H1 (cell line): ENCODE measurements at regions not wholly inside any gene's neighbourhood (a gene's known extent, or its start where the extent isn't known, plus 50 kb on each side); places are given as distances from the start of the nearest gene placed in this dataset.

ENCODE experiments used
- CTCF ChIA-PET: fragments of 300-600 bp; sonication (Branson Sonifier 250); formaldehyde crosslinking; loops from one replicate; lab custom pipeline; 2021; ENCODE audit not compliant: partially characterized antibody; lab: Charles Lee
- POLR2A ChIA-PET: fragments of 300-600 bp; sonication (Branson Sonifier 250); formaldehyde crosslinking; loops from one replicate; lab custom pipeline; 2021; ENCODE audit warnings: inconsistent platforms; ENCODE audit not compliant: partially characterized antibody; lab: Charles Lee
- DNase-seq, 2 experiments: peaks; one replicate each; pipeline versions ENCODE4 v3.0.0 to v3.0.0-alpha.2; 2010 to 2022; ENCODE audit warnings: low spot score in 2 of 2, low read depth in 1 of 2, mixed read lengths in 1 of 2
- FAIRE-seq: peaks from 2 replicates; lab custom pipeline; 2011; peaks lifted over from hg19 to GRCh38; lab: Jason Lieb, UNC
- H2AFZ ChIP-seq: 2 replicates; pipeline ENCODE4 v1.8.1; 2012; ENCODE audit warnings: low read length, inconsistent platforms
- H2AK5ac ChIP-seq: 2 replicates; pipeline ENCODE4 v1.6.1; 2013; ENCODE audit warnings: low read depth, low read length
- H2BK120ac ChIP-seq: replicated peaks from 2 replicates; pipeline ENCODE3; 2013; ENCODE audit warnings: low read depth, low read length, inconsistent platforms
- H2BK12ac ChIP-seq: 2 replicates; pipeline ENCODE4 v1.6.1; 2013; ENCODE audit warnings: low read depth, low read length
- H2BK15ac ChIP-seq: 2 replicates; pipeline ENCODE4 v1.6.1; 2013; ENCODE audit warnings: low read length
- H2BK20ac ChIP-seq: 2 replicates; pipeline ENCODE4 v1.6.1; 2013; ENCODE audit warnings: low read length
- H2BK5ac ChIP-seq: 2 replicates; pipeline ENCODE4 v1.6.1; 2013; ENCODE audit warnings: low read depth, low read length
- H3K14ac ChIP-seq: 2 replicates; pipeline ENCODE4 v1.6.1; 2013; ENCODE audit warnings: inconsistent platforms; ENCODE audit not compliant: insufficient read length
- H3K18ac ChIP-seq: 2 replicates; pipeline ENCODE4 v1.6.1; 2013; ENCODE audit warnings: low read length; ENCODE audit errors: extremely low read depth
- H3K23ac ChIP-seq: 2 replicates; pipeline ENCODE4 v1.6.1; 2013; ENCODE audit warnings: inconsistent platforms; ENCODE audit not compliant: insufficient read length
- H3K23me2 ChIP-seq: 2 replicates; pipeline ENCODE4 v1.6.1; 2013; ENCODE audit warnings: low read depth, low read length
- H3K27ac ChIP-seq: 2 replicates; pipeline ENCODE4 v1.6.1; 2011; ENCODE audit warnings: low read depth, low read length, inconsistent platforms
- H3K27me3 ChIP-seq, 4 experiments: replicated peaks in 1 of 4; 1 replicate in 1 of 4; 2 replicates in 3 of 4; pipeline versions ENCODE4 v1.6.1 to v1.8.1; 2011 to 2013; ENCODE audit warnings: low read length in 3 of 4, mild to moderate bottlenecking in 3 of 4, inconsistent platforms in 2 of 4, mixed read lengths in 2 of 4, moderate library complexity in 1 of 4; ENCODE audit not compliant: control insufficient read depth in 3 of 4, insufficient read depth in 3 of 4; ENCODE audit errors: extremely low read depth in 1 of 4
- H3K36me3 ChIP-seq, 4 experiments: 2 replicates each; pipeline versions ENCODE4 v1.6.1 to v1.8.1; 2011 to 2013; ENCODE audit warnings: mild to moderate bottlenecking in 4 of 4, low read length in 3 of 4, moderate library complexity in 2 of 4, control low read depth in 1 of 4, inconsistent platforms in 1 of 4; ENCODE audit not compliant: insufficient read depth in 4 of 4, control insufficient read depth in 2 of 4
- H3K4ac ChIP-seq: replicated peaks from 2 replicates; pipeline ENCODE3; 2013; ENCODE audit warnings: low read length, low read depth, mixed read lengths, inconsistent platforms; ENCODE audit not compliant: insufficient read length
- H3K4me1 ChIP-seq, 4 experiments: replicated peaks in 1 of 4; 1 replicate in 1 of 4; 2 replicates in 3 of 4; pipeline versions ENCODE4 v1.6.1 to v1.8.1; 2011 to 2013; ENCODE audit warnings: low read length in 3 of 4, inconsistent platforms in 2 of 4, mixed read lengths in 1 of 4; ENCODE audit not compliant: insufficient read depth in 4 of 4, control insufficient read depth in 3 of 4
- H3K4me2 ChIP-seq, 2 experiments: 2 replicates each; pipeline versions ENCODE4 v1.6.1 to v1.8.1; 2011 to 2013; ENCODE audit warnings: low read depth in 2 of 2, low read length in 2 of 2, control low read depth in 1 of 2, inconsistent platforms in 1 of 2, mild to moderate bottlenecking in 1 of 2; ENCODE audit not compliant: insufficient read depth in 1 of 2
- H3K4me3 ChIP-seq, 4 experiments: fragments of 200-600, 300-600 bp in 1 of 4; sonication (generic), shearing (Covaris generic), sonication (Bioruptor Twin) in 1 of 4; 2 replicates each; pipeline versions ENCODE4 v1.5.1 to v1.8.1; 2011 to 2016; ENCODE audit warnings: low read length in 4 of 4, low read depth in 3 of 4, control low read depth in 2 of 4, inconsistent platforms in 2 of 4, mild to moderate bottlenecking in 2 of 4, mixed read lengths in 1 of 4, moderate library complexity in 1 of 4; ENCODE audit not compliant: insufficient read depth in 2 of 4; ENCODE audit errors: extremely low read depth in 1 of 4
- H3K56ac ChIP-seq: replicated peaks from 2 replicates; pipeline ENCODE3; 2013; ENCODE audit warnings: low read depth, mild to moderate bottlenecking, mixed read lengths, low read length, inconsistent platforms; ENCODE audit not compliant: insufficient read length
- H3K79me1 ChIP-seq: 2 replicates; pipeline ENCODE4 v1.6.1; 2013; ENCODE audit warnings: low read depth, low read length, control low read depth
- H3K79me2 ChIP-seq, 2 experiments: 2 replicates each; pipeline versions ENCODE4 v1.6.1 to v1.8.1; 2012 to 2013; ENCODE audit warnings: low read length in 2 of 2, mild to moderate bottlenecking in 2 of 2, inconsistent platforms in 1 of 2; ENCODE audit not compliant: insufficient read depth in 2 of 2, control insufficient read depth in 1 of 2
- H3K9ac ChIP-seq, 4 experiments: replicated peaks in 1 of 4; 1 replicate in 1 of 4; 2 replicates in 3 of 4; pipeline versions ENCODE4 v1.6.1 to v1.8.1; 2011 to 2013; ENCODE audit warnings: low read depth in 3 of 4, low read length in 3 of 4, control low read depth in 2 of 4, mild to moderate bottlenecking in 2 of 4, moderate library complexity in 2 of 4, inconsistent platforms in 1 of 4; ENCODE audit errors: extremely low read depth in 1 of 4
- H3K9me3 ChIP-seq, 2 experiments: 2 replicates each; pipeline versions ENCODE4 v1.6.1 to v1.8.1; 2012 to 2013; ENCODE audit warnings: mild to moderate bottlenecking in 2 of 2, moderate library complexity in 2 of 2, control low read depth in 1 of 2, inconsistent platforms in 1 of 2, low read depth in 1 of 2, low read length in 1 of 2, mixed read lengths in 1 of 2; ENCODE audit not compliant: insufficient read depth in 2 of 2
- H4K20me1 ChIP-seq, 2 experiments: replicated peaks in 1 of 2; 2 replicates each; pipeline versions ENCODE3 to v1.8.1; 2011 to 2013; ENCODE audit warnings: inconsistent platforms in 2 of 2, low read length in 2 of 2, mild to moderate bottlenecking in 1 of 2; ENCODE audit not compliant: insufficient read depth in 2 of 2, control insufficient read depth in 1 of 2
- H4K5ac ChIP-seq: 2 replicates; pipeline ENCODE4 v1.6.1; 2013; ENCODE audit warnings: low read length, low read depth, mixed read lengths, inconsistent platforms; ENCODE audit not compliant: insufficient read length
- H4K8ac ChIP-seq: 2 replicates; pipeline ENCODE4 v1.8.0; 2013; ENCODE audit warnings: mild to moderate bottlenecking, moderate library complexity, low read length, inconsistent platforms; ENCODE audit not compliant: insufficient read depth; ENCODE audit errors: extremely low read depth
- H4K91ac ChIP-seq: replicated peaks from 2 replicates; pipeline ENCODE3; 2013; ENCODE audit warnings: low read length, mixed read lengths, inconsistent platforms; ENCODE audit not compliant: insufficient read length
- EZH2 ChIP-seq: fragments of 200-600 bp; sonication (generic); IDR thresholded peaks from 2 replicates; pipeline ENCODE4 v1.7.1; 2012; ENCODE audit warnings: low read depth, mild to moderate bottlenecking, moderate library complexity, low read length, inconsistent platforms; ENCODE audit not compliant: severe bottlenecking
- KDM4A ChIP-seq: IDR thresholded peaks from one replicate; pipeline ENCODE4 v1.7.1; 2012; ENCODE audit warnings: low read depth, mild to moderate bottlenecking, moderate library complexity, low read length, inconsistent platforms; ENCODE audit not compliant: severe bottlenecking
- NANOG ChIP-seq: IDR thresholded peaks from 2 replicates; pipeline ENCODE4 v1.6.1; 2011; ENCODE audit warnings: low read length, low read depth, mild to moderate bottlenecking, inconsistent platforms; ENCODE audit not compliant: insufficient read depth, poor library complexity, severe bottlenecking
- POLR2A ChIP-seq, 2 experiments: IDR thresholded peaks; 1 replicate in 1 of 2; 2 replicates in 1 of 2; pipeline ENCODE4 v1.6.1; 2011; ENCODE audit warnings: low read depth in 2 of 2, low read length in 2 of 2, mild to moderate bottlenecking in 2 of 2; ENCODE audit errors: control extremely low read depth in 1 of 2
- POU5F1 ChIP-seq: IDR thresholded peaks from 2 replicates; pipeline ENCODE4 v1.6.1; 2011; ENCODE audit warnings: low read depth, mild to moderate bottlenecking, low read length, moderate library complexity
- SIRT6 ChIP-seq: IDR thresholded peaks from one replicate; pipeline ENCODE4 v1.7.1; 2012; ENCODE audit warnings: low read length, inconsistent platforms
- SIX5 ChIP-seq: IDR thresholded peaks from 2 replicates; pipeline ENCODE4 v1.6.1; 2011; ENCODE audit warnings: mild to moderate bottlenecking, low read depth, low read length
- SP1 ChIP-seq: IDR thresholded peaks from 2 replicates; pipeline ENCODE4 v1.6.1; 2011; ENCODE audit warnings: low read depth, low read length
- SP4 ChIP-seq: IDR thresholded peaks from 2 replicates; pipeline ENCODE4 v1.6.1; 2012; ENCODE audit warnings: low read length, inconsistent platforms
- SUZ12 ChIP-seq: fragments of 200-600 bp; sonication (generic); IDR thresholded peaks from 2 replicates; pipeline ENCODE4 v1.6.1; 2012; ENCODE audit warnings: mild to moderate bottlenecking, inconsistent platforms, low read length, moderate library complexity, mixed read lengths
- TAF1 ChIP-seq: IDR thresholded peaks from 2 replicates; pipeline ENCODE4 v1.6.1; 2011; ENCODE audit warnings: mild to moderate bottlenecking, low read depth, low read length
- WGBS, 2 experiments: shearing (Covaris generic) in 1 of 2; methylation state at CpG; one replicate each; pipeline versions ENCODE4 v1.1.6 to v1.1.7; 2013 to 2015; ENCODE audit warnings: low lambda C conversion rate in 2 of 2, mixed read lengths in 2 of 2, inconsistent platforms in 1 of 2, low coverage in 1 of 2, missing lambda C conversion rate in 1 of 2; ENCODE audit not compliant: insufficient replicate concordance in 2 of 2, insufficient coverage in 1 of 2, insufficient read length in 1 of 2; ENCODE audit errors: extremely low coverage in 1 of 2, missing lambda C conversion rate in 1 of 2; 5-methylcytosine and 5-hydroxymethylcytosine counted together
- TF ChIP-seq, protein P1 (sequence below): IDR thresholded peaks from 2 replicates; pipeline ENCODE4 v1.6.1; 2012; ENCODE audit warnings: inconsistent platforms
- TF ChIP-seq, protein P2 (sequence below), 3 experiments: IDR thresholded peaks; 1 replicate in 2 of 3; 2 replicates in 1 of 3; pipeline versions ENCODE4 v1.5.1 to v1.6.1; 2011; ENCODE audit warnings: low read length in 3 of 3, mild to moderate bottlenecking in 3 of 3, inconsistent platforms in 2 of 3, low read depth in 1 of 3, moderate library complexity in 1 of 3; ENCODE audit not compliant: insufficient read depth in 1 of 3; ENCODE audit errors: control extremely low read depth in 1 of 3

DNA sequence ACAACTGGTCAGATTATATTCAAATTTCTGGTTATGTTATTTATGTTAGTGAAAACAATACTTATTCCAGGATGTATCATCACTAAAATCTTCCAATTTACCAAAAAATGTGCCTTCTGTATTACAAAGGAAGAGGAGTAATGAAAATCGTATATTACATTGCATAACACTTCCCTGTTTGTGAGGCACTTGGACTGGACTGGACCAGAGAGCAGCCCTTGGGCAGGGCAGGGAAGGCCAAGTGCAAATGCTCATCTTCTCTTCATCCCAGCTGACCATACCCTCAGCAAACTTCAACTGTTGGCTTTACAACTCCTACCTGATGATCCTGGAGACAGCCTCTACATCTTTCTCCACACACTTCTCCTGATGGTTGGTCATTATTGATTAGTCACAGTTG is 285.7 kb upstream of the MME start:
- Histone ChIP-seq H3K4me3 (no peak overlapping the region), H4K5ac (no peak overlapping the region), H4K91ac (no peak overlapping the region), H2AFZ (peak overlapping the region; percentile 55; the same call in 1 of the 2 replicates), H3K23ac (no peak overlapping the region), H3K4me2 (no peak overlapping the region), H3K4ac (no peak overlapping the region), H3K18ac (no peak overlapping the region), H2BK20ac (no peak overlapping the region), H2BK5ac (no peak overlapping the region), H3K56ac (no peak overlapping the region), H4K20me1 (no peaks in the 10 kb centered on the region), H3K4me1 (no peaks in the 10 kb centered on the region), H3K27ac (0 out of 2 replicates have a peak overlapping the region, but pooled peaks have one; percentile 20), H3K27me3 (no peaks in the 10 kb centered on the region), H2BK120ac (no peak overlapping the region), H2BK15ac (no peak overlapping the region), H3K79me2 (no peaks in the 10 kb centered on the region), H3K9me3 (no peaks in the 10 kb centered on the region), H3K14ac (no peak overlapping the region), H4K8ac (no peak overlapping the region), H2AK5ac (no peak overlapping the region), H3K36me3 (no peaks in the 10 kb centered on the region), H2BK12ac (no peak overlapping the region), H3K23me2 (no peaks in the 10 kb centered on the region), H3K79me1 (no peaks in the 10 kb centered on the region), H3K9ac (no peak overlapping the region)
- 79% methylated on average over 1 of the region's 1 CpG; no CpG with 5 or more reads in 1 of the 2 experiments for WGBS, 2 experiments
- FAIRE-seq (no peak), DNase-seq (no peak)
- POLR2A ChIA-PET: no interaction called here
- CTCF ChIA-PET: no interaction called here
- TF ChIP-seq SP1 (no peak), POU5F1 (no peak), SIRT6 (no peak), SIX5 (no peak), POLR2A (IDR thresholded peaks at IDR 0.05; ENCODE audit: control extremely low read depth in 1 of 2, low read depth in 2 of 2, low read length in 2 of 2) (no peak), NANOG (no peak), EZH2 (no peak), SUZ12 (no peak), SP4 (no peak), TAF1 (no peak), KDM4A (no peak)
- TF ChIP-seq, protein P1, sequence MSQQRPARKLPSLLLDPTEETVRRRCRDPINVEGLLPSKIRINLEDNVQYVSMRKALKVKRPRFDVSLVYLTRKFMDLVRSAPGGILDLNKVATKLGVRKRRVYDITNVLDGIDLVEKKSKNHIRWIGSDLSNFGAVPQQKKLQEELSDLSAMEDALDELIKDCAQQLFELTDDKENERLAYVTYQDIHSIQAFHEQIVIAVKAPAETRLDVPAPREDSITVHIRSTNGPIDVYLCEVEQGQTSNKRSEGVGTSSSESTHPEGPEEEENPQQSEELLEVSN: no peak
- TF ChIP-seq, protein P2, sequence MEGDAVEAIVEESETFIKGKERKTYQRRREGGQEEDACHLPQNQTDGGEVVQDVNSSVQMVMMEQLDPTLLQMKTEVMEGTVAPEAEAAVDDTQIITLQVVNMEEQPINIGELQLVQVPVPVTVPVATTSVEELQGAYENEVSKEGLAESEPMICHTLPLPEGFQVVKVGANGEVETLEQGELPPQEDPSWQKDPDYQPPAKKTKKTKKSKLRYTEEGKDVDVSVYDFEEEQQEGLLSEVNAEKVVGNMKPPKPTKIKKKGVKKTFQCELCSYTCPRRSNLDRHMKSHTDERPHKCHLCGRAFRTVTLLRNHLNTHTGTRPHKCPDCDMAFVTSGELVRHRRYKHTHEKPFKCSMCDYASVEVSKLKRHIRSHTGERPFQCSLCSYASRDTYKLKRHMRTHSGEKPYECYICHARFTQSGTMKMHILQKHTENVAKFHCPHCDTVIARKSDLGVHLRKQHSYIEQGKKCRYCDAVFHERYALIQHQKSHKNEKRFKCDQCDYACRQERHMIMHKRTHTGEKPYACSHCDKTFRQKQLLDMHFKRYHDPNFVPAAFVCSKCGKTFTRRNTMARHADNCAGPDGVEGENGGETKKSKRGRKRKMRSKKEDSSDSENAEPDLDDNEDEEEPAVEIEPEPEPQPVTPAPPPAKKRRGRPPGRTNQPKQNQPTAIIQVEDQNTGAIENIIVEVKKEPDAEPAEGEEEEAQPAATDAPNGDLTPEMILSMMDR (IDR thresholded peaks at IDR 0.05; ENCODE audit: control extremely low read depth in 1 of 3, insufficient read depth in 1 of 3, low read depth in 1 of 3, low read length in 3 of 3): no peak
